ENCODE measurements at regions not wholly inside any gene's neighbourhood (a gene's known extent, or its start where the extent isn't known, plus 50 kb on each side); places are given as distances from the start of the nearest gene placed in this dataset.

- Histone ChIP-seq H3K9me3 (ENCODE audit: control insufficient read depth in 2 of 3, low read length in 3 of 3) (no peaks in the 10 kb centered on the region), H3K27me3 (ENCODE audit: control insufficient read depth in 2 of 2, insufficient read depth in 2 of 2, low read length in 2 of 2) (no peaks in the 10 kb centered on the region), H3K36me3 (ENCODE audit: control insufficient read depth in 2 of 3, insufficient read depth in 3 of 3, low read length in 3 of 3) (no peaks in the 10 kb centered on the region), H3K4me3 (ENCODE audit: low read length) (no peak overlapping the region), H3K27ac (ENCODE audit: low read depth, low read length) (no peak overlapping the region), H3K4me1 (ENCODE audit: control insufficient read depth in 2 of 2, insufficient read depth in 2 of 2, low read length in 2 of 2) (peaks cover 0 to 54% of the 10 kb centered on the region in 2 donors)
- DNase-seq (no peak), ATAC-seq (no peak)
- CTCF ChIA-PET = no interaction called here
- Mint-ChIP-seq H3K9me3 (peaks cover 0 to 18% (median 10%) of the 10 kb centered on the region in 11 donors), H3K36me3 (peaks cover 0 to 6% (median 0%) of the 10 kb centered on the region in 5 donors), H3K4me3 (peak overlapping the region in 1 of 10 donors; percentile 12), H3K4me1 (peaks cover 0 to 19% (median 0%) of the 10 kb centered on the region in 7 donors), H3K27ac (no peak overlapping the region), H3K27me3 (peaks cover 0 to 14% (median 4%) of the 10 kb centered on the region in 5 donors)
- intact Hi-C loops (cut with micrococcal nuclease) = no loop called here
- POLR2A ChIA-PET = no interaction called here
These were observed 96.6 kb downstream of the FDX1 start for GRCh38 chr11:110526323-110526722.
